ENCODE measurements at regions not wholly inside any gene's neighbourhood (a gene's known extent, or its start where the extent isn't known, plus 50 kb on each side); places are given as distances from the start of the nearest gene placed in this dataset.
"Not testable (repeated sequence)": the region's sequence is repeated elsewhere in the genome, so short reads cannot be mapped to it uniquely, and the experiment has no call there.

DNA sequence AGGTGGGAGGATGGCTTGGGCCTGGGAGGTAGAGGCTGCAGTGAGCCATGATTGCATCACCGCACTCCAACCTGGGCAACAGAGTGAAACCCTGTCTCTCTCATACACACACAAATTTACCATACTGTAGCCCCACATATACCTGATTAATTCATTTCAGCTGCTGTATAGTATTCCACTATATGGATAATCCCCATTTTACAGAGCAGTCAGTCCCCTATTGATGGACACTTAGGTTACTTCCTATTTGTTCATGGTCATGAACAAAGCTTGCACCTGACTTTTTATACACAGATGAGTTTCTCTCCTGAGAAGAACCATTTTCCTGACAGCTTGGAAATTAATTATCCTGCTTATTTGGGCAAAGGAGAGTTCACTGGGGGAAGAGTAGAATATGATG is 59.2 kb downstream of the EMX2 start:
- no peak for DNase-seq

DNA sequence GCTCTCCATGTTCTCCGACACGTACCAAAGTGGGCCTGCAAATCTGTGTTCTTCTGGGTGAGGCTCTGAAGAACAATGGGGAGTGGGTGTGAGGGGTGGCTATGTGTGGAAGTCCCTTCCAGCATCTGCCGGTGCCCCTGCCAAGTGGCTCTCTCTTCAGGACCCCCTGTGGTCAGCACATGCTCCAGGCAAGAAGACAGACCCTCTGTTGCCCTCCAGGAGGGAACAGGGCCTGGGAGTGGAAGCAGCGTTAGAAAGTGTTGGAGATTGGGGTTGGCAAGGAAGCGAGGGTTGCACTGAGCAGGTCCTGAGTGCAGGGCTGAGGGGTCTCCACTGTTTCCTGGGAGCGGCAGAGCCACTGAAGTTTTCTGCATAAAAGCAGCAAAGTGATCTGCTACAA is 60.5 kb downstream of the EMX2 start:
- no peak for DNase-seq

DNA sequence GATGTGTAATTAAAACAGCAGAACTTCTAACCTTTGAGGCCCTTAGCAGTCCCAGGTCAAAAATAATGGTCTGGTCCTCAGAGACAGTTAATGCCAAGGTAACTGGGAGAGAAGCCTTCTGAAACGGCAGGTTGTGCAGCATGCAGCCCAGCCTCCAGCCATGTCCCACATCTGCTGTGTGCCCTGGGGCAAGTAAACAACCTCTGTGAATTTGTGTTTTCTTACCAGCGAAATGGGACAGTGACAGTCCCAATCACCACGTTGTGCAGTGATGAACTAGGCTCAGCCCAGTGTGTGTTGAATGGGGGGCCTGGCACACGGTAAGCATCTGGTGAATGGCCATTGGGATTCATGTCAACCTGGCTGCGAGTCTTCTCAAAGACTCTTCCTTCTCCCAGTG is 61.2 kb downstream of the EMX2 start:
- DNase-seq: no peak

DNA sequence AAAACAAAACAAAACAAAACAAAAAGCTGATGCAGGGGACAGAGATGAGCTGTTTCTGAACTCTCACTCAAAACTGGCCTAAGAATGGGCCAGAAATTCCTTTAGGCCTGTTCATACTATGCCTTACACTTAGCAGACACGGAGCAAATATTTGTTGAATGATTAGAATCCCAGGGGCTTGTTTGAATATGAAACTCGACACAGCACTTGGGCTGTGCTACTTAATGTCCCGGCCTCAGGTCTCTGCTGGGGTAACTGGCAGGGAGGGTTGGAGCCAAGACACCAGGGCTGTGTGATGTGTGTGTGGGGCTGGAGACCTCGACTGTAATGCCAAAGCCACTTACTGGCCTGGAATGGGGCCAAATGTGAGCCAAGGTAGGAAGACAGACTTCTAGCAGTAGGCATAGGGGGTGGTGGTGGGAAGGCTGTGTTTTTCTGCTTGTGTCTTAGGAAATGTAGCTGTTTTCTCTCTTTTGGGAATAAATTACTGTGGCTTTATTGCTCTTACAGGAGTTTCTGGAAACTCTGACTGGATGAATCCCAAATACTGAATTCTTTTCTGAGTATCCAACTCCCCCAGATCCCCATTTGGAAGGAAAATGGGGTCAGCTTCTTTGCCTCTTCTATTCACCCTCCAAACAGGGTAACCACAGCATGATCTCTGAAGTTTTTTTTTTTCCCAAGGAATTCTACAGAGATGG is 66.7 kb downstream of the EMX2 start:
- DNase-seq: peak in 1 of 2 experiments; percentile 23

DNA sequence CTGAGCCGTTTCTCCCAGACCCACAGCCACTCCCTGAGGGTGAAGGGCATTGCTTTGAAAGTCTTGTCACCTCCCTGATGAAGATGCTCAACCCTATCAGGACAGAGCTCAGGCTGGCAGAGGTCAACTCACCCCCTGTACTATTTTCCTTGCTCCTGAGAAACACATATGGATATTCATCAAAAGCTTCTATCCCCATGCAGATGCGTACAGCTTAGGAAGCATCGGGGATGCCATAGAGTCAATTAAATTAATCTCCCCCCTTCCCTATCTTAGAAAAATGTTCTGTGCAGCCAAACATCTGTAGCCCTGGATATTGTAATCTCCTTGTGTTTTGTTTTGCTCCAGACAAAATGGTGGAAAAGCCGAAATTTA is 67.2 kb downstream of the EMX2 start:
- DNase-seq: no peak

DNA sequence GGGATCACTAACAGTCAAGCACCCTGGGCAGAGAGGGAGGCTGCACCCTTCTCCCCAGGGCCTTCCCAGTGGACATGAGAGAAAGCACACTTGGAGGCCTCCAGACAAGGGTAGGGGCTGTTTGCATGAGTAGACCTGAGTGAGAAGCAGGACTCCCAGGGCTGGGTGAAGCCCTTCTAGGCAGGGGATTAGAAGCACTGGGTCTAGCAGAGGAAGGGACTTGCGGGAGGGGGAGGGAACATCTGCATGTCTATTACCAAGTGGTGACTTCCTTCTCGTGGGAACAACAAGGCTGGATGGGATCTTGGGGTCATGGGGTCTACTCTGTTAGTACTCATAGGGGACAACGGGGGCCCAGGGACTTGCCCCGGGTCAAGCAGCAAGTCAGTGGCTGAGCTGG is 67.8 kb downstream of the EMX2 start:
- no peak for DNase-seq

DNA sequence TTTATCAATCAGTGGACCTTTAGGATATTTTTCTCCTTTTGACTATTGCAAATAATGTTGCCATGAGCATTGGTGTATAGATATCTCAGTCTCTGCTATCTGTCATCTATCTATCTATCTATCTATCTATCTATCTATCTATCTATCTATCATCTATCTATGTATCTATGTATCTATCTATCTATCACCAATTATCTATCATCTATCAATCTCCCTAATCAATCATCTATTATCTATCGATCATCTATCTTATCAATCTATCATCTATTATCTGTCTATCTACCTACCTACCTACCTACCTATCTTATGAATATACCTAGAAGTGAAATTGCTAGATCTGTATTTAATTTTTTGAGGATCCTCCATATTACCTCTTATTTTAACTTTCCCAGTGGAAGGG is 69.6 kb downstream of the EMX2 start:
- no peak for DNase-seq

DNA sequence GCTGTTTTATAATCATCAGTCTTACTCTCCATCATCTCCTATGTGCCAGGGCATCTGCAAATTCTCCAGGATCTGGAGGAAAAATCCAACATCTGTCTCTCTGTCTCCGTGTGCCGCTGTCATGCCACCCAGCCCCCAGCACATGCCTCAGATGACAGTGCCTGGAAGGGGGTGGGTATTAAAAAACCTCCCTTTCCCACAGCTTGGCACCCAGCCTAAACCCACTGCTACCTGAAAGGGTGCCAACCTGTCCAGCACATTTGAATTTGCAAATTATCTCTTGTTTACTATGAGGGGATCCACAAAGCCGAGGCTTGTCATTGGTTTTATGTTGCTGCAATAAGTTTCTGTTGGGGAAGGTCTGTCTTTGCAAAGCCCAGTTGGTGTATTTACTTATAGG is 73.1 kb downstream of the EMX2 start:
- peak in 1 of 2 experiments; percentile 31 for DNase-seq

DNA sequence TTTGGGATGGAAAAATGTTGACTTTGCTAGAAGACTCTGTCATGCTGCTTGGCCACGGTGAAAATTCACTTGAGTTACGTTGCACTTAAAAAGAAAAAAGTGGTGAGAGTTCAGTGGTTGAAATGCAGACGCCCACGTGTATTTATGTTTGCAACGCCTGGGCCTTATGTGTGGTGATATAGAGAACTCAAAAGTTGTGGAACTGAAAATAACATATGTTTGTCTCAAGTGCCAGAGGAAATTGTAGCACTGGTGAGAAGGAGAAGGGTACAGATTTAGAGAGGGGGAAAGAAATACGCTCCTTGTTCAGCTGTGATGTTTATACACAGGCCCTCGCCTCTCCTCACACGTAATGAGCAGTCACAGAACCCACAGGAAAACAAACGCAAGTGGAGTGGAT is 73.6 kb downstream of the EMX2 start:
- DNase-seq: no peak

DNA sequence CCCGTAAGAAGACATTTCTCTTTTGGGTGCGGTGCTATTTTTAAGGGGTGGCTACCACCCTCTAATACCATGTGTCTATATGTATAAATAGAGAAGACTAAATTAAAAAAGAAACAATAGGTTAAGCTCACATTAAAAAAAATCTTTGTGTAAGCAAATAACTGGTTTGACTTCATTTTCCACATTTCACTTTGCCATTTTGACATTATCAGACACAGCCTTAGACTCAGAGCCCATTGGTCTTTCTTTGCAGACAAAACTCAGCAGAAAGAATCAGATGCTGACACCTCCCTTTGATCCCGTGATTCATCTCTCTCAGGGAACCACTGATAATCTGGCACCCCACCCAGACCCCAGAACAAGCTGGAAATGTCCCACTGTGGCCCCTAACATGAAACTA is 74.5 kb downstream of the EMX2 start:
- DNase-seq: no peak

DNA sequence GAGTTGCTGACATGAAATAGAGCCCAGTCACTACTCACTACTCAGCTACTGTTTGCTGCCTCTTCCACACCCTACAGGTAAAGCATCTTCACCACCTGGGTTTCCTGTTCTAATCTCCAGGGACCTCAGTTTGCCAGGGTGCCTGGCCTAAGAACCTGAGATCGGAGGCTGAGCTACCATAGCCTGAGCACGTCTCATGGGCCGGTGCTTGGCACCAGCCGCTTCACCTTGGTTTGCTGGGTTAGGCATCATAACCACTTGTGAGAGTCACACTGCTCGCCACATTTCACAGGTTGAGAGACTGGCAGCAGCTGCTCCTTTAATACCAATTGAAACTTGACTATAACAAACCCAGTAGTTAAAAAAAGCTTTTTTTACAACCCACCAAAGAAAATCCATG is 75.1 kb downstream of the EMX2 start:
- no peak for DNase-seq

DNA sequence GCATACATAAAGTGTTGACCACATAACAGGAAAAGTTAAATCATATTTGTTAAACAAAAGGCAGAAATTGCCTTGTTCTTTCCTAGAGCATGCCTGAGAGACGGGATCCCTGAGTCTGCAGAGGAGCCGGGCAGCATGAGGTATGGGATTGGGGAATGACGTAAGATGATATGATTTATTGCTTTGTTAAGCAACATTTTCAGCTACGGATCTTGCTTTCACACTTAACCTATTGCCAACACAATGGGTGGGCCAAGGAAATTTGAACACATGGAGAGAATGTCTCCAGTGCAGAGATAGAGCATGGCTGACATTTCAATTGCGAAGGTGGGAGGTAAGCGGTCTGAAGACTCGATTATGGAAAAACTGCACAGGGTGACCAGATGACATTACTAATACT is 76.7 kb downstream of the EMX2 start:
- no peak for DNase-seq

DNA sequence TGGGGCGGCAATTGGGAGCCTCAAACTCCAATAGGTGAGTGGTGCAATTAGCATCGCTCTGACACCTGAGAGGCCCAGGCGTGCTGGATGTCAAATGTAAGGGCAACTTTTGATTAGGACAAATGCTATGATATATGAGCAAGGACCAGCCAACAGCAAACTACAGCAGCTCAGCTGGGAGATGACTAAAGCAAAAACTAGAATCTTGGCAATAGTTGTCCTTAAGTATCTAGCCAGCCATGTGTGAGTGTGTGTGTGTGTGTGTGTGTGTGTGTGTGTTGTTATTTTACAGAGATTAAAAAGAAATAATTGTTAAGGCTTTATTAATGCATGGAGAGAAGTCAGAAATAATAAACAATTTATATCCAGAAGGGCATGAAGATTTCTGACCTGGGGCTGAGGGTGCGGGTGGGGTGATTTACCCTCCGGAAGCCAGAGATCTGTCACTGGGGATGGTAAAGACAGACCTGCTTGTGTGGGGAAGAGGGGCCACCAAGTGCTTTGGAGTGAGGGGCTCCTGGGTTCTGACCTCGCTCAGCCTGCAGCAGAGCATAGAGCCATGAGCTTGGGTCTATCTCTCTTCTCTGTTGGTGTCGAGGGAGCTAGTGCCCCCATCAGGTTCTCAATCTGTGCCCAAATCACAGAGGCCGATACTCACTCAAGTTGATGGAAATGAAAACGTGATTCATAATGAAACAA is 77.3 kb downstream of the EMX2 start:
- DNase-seq: no peak

DNA sequence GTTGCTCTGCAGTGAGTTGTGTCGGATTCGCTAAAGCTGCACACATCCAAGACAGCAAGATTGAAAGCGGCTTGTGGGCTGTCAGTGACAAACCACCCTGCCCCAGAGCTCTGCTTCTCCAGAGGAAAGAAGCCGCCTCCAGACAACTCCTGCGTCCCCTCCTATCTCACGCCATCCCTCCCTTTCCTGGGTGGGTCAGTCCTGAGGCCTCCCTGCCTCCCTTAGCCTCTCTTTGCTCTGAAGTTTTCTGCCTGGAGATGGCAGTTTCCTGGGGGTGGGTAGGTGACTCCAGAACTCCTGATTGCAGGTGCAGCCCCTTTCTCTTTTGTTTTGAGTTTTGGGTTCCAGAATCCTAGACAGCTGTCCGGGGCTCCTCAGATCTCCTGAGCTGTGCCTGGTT is 78.7 kb downstream of the EMX2 start:
- DNase-seq: no peak

DNA sequence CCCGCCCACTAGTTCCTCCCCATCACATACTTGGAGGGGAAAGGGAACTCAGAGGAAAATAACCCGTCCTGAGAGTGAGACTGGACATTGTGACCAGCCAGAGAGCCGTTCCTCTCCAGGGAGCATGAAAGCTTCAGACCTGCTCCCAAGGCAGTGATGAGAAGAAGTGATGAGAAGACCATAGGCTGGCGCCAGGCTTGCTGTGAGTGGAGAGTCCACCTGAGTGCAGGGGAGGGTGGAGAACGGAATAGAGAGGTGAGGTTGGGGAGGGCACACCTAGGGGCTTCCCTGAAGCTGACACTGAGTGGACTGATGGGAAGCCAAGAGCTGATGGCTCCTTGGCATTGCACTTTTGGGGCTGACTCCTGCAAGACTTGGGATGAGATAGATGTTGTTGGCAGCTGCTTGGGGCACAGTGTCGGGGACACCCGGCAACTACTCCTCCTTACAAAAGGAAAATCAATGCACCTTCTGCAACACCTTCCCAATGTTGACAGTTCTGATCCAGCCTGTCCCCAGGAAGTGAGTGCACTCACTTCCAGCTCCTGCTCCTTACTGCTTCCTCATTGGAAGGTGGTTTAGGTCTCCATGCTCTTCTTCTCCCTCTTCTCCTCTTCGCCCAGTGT is 79.4 kb downstream of the EMX2 start:
- DNase-seq: no peak

DNA sequence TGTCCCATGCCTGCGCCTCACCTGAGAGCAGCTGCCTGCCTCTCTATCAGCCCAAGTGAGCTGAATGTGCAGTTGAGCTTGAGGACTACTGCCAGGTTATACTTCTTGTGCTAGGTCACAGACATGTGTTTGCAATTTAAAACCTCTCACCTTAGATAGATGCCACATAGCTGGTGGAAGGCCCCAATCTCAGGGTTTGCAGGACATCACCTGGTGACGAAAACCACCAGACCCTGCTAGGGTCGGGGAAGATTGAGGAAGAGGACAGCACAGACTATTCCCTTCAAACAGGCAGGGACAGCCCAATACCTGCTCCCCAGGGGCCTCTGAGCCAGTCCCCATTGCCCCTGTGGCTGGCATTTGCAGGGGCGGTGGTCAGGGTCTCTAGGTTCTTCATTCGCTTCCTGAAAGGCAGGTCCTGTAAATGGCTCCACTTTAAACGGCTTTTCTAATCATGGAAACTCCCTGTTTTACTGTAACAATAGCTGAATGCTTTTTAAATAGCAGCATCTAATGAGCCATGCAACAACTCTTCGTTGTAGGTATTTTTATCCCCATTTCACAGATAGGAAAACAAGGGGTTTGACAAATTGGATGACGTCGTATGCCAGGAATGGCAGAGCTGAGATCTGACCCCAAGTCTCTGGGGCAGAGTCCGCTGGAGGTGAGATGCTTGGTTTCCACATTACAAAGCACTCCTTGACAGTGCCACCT is 80.1 kb downstream of the EMX2 start:
- no peak for DNase-seq

DNA sequence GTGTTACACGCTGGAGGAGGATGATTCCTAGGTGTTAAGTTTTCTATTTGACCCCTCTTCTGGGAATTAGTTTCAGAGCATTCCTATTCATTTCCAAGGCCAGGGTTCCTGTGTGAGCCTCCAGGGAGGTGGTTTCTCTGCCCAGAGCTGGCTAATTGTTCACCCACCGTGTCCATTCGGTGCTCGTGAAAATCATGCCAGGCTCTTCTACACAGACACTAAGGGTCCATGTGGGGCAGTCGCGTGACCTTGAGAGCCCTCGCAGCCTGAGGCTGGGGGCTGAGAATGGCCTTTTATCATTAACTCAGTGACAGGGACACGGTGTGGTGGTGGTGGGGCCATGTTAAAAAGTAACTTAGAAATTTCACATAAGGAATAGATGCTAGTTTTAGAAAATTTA is 83.7 kb downstream of the EMX2 start:
- no peak for DNase-seq

DNA sequence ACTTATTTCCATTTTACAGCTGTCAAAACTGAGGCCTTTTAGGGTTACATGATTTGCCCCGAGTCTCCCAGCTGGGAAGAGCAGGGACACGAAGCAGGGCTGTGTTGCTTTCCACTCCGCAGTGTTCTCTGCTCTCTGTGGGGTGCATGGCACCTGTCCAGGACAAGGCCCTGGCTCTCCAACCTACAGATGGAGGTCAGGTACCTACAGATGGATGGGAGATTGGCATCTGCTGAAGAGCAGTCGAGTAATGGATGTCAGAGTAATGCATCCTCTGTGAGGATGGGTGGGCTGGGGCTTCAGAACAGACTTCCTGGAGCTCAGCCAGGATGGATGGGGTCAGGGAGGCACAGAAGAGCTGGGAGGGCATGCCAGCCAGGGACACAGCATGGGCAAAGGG is 85.0 kb downstream of the EMX2 start:
- no peak for DNase-seq

DNA sequence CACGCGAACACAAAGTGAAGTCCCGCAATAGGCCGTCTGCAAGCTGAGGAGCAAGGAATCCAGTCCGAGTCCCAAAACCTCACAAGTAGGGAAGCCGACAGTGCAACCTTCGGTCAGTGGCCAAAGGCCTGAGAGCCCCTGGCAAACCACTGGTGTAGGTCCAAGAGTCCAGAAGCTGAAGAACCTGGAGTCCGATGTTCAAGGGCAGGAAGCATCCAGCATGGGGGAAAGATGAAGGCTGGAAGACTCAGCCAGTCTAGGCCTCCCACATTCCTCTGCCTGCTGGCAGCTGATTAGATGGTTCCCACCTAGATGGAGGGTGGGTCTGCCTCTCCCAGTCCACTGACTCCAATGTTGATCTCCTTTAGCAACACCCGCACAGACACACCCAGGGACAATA is 87.2 kb downstream of the EMX2 start:
- not testable (repeated sequence) for DNase-seq

DNA sequence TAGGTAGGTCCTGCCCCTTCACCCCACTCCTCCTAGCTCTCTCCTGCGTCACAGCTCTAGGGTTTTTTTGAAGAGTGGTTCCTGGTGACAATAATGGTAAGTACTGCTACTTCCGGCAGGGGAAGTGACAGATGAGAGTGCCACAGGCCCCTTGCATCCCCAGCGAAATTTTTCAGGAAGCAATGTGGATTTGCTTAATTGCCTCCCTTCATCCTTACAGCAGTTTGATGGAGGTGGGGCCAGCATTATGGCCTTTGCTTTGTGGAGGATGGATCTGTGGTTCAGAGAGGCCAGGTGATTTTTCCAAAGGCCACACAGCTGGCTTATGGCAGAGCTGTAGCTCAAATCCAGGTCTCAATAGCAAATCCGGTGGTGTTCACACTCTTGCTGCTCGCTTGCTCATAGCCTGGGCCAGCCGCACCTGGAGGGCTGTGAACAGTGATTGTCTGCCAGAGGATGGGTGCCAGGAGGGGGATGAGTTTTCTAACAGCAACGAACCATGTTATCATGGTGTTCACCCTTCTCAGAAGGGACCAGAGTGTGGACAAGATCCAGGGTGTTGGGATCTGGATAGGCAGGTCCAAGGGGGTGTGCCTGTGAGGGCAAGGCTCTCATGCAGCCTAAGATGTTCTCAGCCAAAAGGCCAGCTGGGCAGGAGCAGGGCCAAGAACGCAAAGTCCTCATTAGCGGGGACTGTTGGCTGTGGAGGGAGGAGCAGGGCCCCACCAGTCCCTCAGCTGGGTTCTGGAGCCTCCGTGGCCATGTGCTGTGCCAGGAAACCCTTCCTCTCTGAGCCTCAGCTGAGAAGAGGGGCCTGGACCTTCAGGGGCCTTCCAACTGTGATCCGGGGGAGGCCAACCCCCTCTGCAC is 89.0 kb downstream of the EMX2 start:
- DNase-seq: no peak

DNA sequence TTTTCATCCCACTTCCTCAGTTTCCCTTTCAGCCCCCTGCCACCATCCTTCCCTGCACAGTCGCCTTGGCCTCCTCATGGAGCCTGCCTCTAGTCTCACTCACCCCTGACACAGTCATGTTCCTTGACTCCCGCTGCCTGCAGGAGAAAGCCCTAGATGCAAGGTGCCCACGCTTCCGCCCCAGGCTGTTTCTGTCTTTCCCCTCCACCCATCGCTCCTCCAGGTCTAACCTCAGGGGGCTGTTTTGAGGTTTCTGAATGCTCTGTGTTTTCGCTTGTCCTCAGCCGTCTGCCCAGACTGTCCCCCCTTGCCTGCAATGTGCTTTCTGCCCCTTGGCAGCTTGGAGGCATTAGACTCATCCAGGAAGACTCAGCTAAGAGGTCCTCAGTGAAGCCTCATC is 89.9 kb downstream of the EMX2 start:
- no peak for DNase-seq

DNA sequence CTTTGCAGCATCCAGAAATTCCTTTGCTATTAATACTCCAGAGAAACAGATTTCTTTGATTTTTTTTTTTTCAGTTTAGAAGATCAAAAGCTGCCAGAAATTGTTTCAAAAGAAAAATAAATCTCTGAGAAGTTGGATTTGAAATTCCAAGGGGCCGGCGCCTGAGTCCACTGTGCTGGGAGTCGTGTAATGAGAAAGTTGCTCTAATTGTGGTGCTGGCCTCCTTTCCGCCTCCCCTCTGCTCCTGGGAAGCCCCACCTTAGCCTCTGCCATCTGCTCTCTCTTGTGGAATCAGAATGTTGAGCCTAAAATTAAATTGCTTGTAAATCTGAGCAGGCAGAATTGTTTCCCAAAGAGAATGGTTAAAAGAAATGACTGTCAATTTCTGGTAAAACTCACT is 93.3 kb downstream of the EMX2 start:
- no peak for DNase-seq

DNA sequence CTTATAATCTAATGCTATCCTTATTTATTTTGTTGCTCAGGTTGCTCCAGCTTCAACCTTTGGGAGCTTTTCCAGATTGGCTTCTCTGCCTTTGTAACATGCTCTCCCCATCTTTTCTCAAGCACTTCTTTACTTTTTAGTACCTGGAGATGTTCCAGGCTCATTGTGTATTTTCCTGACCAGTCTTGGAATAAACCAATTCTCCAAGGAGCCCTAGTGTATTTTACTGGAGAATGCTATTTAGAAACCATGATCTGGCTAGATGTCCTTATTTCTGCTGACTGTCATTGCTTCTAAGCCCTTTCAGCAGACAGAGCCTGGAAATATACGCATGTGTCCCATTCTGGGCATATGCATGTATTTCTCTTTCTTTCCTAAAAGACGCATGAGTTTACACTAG is 95.7 kb downstream of the EMX2 start:
- no peak for DNase-seq

All from NCI-H2081 (cell line).